ENCODE measurements at regions not wholly inside any gene's neighbourhood (a gene's known extent, or its start where the extent isn't known, plus 50 kb on each side); places are given as distances from the start of the nearest gene placed in this dataset.

GRCh38 chr14:96944297-96944696, 147.1 kb downstream of the VRK1 start:
- WGBS (ENCODE audit: insufficient coverage), result 83% methylated on average over 6 of the region's 6 CpGs
- Histone ChIP-seq H3K27me3 (ENCODE audit: control insufficient read depth, insufficient read depth, low read length) (no peaks in the 10 kb centered on the region), H3K36me3 (ENCODE audit: control insufficient read depth, insufficient read depth, low read length) (no peaks in the 10 kb centered on the region), H3K27ac (ENCODE audit: low read length) (no peak overlapping the region), H3K4me3 (ENCODE audit: low read length) (no peak overlapping the region), H3K9me3 (ENCODE audit: control insufficient read depth, insufficient read depth, low read length) (no peaks in the 10 kb centered on the region), H3K4me1 (ENCODE audit: control insufficient read depth, insufficient read depth, low read length) (no peaks in the 10 kb centered on the region)
- H3K27me3 Mint-ChIP-seq (ENCODE audit: low read depth in 2 of 2), result no peaks in the 10 kb centered on the region
- H3K4me1 Mint-ChIP-seq, result peaks cover 0 to 8% of the 10 kb centered on the region in 2 donors
- no peak for ATAC-seq
- no peak for DNase-seq
- TF ChIP-seq CTCF (IDR thresholded peaks at IDR 0.05), result no peak
- no peak overlapping the region for H3K4me3 Mint-ChIP-seq
- H3K27ac Mint-ChIP-seq, result no peak overlapping the region
- no peaks in the 10 kb centered on the region for H3K36me3 Mint-ChIP-seq
- no peaks in the 10 kb centered on the region for H3K9me3 Mint-ChIP-seq
- intact Hi-C loops (cut with micrococcal nuclease), result no loop called here

- no peak for TF ChIP-seq CTCF (IDR thresholded peaks at IDR 0.05)
- Mint-ChIP-seq H3K4me1 (peaks cover 0 to 8% of the 10 kb centered on the region in 2 donors), H3K36me3 (no peaks in the 10 kb centered on the region), H3K4me3 (no peak overlapping the region), H3K27ac (no peak overlapping the region), H3K27me3 (ENCODE audit: low read depth in 2 of 2) (no peaks in the 10 kb centered on the region), H3K9me3 (no peaks in the 10 kb centered on the region)
- intact Hi-C loops (cut with micrococcal nuclease), result no loop called here
- Histone ChIP-seq H3K27me3 (ENCODE audit: control insufficient read depth, insufficient read depth, low read length) (no peaks in the 10 kb centered on the region), H3K9me3 (ENCODE audit: control insufficient read depth, insufficient read depth, low read length) (no peaks in the 10 kb centered on the region), H3K27ac (ENCODE audit: low read length) (no peak overlapping the region), H3K4me1 (ENCODE audit: control insufficient read depth, insufficient read depth, low read length) (no peaks in the 10 kb centered on the region), H3K36me3 (ENCODE audit: control insufficient read depth, insufficient read depth, low read length) (no peaks in the 10 kb centered on the region), H3K4me3 (ENCODE audit: low read length) (no peak overlapping the region)
- DNase-seq (no peak), ATAC-seq (no peak)
- 89% methylated on average over 7 of the region's 7 CpGs for WGBS (ENCODE audit: insufficient coverage)
These were observed 148.5 kb downstream of the VRK1 start for GRCh38 chr14:96945721-96946120.

- H3K4me3 Mint-ChIP-seq, result no peak overlapping the region
- ATAC-seq (no peak), DNase-seq (no peak)
- 47% methylated on average over 3 of the region's 3 CpGs for WGBS (ENCODE audit: insufficient coverage)
- Histone ChIP-seq H3K27ac (ENCODE audit: low read length) (no peak overlapping the region), H3K9me3 (ENCODE audit: control insufficient read depth, insufficient read depth, low read length) (no peaks in the 10 kb centered on the region), H3K4me1 (ENCODE audit: control insufficient read depth, insufficient read depth, low read length) (no peaks in the 10 kb centered on the region), H3K4me3 (ENCODE audit: low read length) (no peak overlapping the region), H3K36me3 (ENCODE audit: control insufficient read depth, insufficient read depth, low read length) (no peaks in the 10 kb centered on the region), H3K27me3 (ENCODE audit: control insufficient read depth, insufficient read depth, low read length) (no peaks in the 10 kb centered on the region)
- H3K9me3 Mint-ChIP-seq, result no peaks in the 10 kb centered on the region
- no peak for TF ChIP-seq CTCF (IDR thresholded peaks at IDR 0.05)
- intact Hi-C loops (cut with micrococcal nuclease), result no loop called here
- no peaks in the 10 kb centered on the region for H3K27me3 Mint-ChIP-seq (ENCODE audit: low read depth in 2 of 2)
- peaks cover 0 to 8% of the 10 kb centered on the region in 2 donors for H3K4me1 Mint-ChIP-seq
- no peak overlapping the region for H3K27ac Mint-ChIP-seq
- no peaks in the 10 kb centered on the region for H3K36me3 Mint-ChIP-seq
These were observed 152.4 kb downstream of the VRK1 start for GRCh38 chr14:96949594-96949993.

- no peaks in the 10 kb centered on the region for H3K27me3 Mint-ChIP-seq (ENCODE audit: low read depth in 2 of 2)
- no peak overlapping the region for H3K4me3 ChIP-seq (ENCODE audit: low read length)
- no peak for DNase-seq
- no peaks in the 10 kb centered on the region for H3K36me3 Mint-ChIP-seq
- intact Hi-C loops (cut with micrococcal nuclease), result no loop called here
- no peaks in the 10 kb centered on the region for H3K4me1 ChIP-seq (ENCODE audit: control insufficient read depth, insufficient read depth, low read length)
- H3K9me3 Mint-ChIP-seq, result no peaks in the 10 kb centered on the region
- H3K27ac ChIP-seq (ENCODE audit: low read length), result no peak overlapping the region
- no peak for ATAC-seq
- H3K27ac Mint-ChIP-seq, result no peak overlapping the region
- H3K36me3 ChIP-seq (ENCODE audit: control insufficient read depth, insufficient read depth, low read length), result no peaks in the 10 kb centered on the region
- WGBS (ENCODE audit: insufficient coverage), result 96% methylated on average over 6 of the region's 7 CpGs
- H3K9me3 ChIP-seq (ENCODE audit: control insufficient read depth, insufficient read depth, low read length), result no peaks in the 10 kb centered on the region
- TF ChIP-seq CTCF (IDR thresholded peaks at IDR 0.05), result no peak
- no peaks in the 10 kb centered on the region for H3K27me3 ChIP-seq (ENCODE audit: control insufficient read depth, insufficient read depth, low read length)
- H3K4me1 Mint-ChIP-seq, result no peaks in the 10 kb centered on the region
- no peak overlapping the region for H3K4me3 Mint-ChIP-seq
These were observed 154.3 kb downstream of the VRK1 start for GRCh38 chr14:96951511-96951910.
